Neural crest cell (in vitro differentiated cells): ENCODE measurements at regions not wholly inside any gene's neighbourhood (a gene's known extent, or its start where the extent isn't known, plus 50 kb on each side); places are given as distances from the start of the nearest gene placed in this dataset.
A peak's percentile ranks its signal among the peaks of the same experiment; 100 is the strongest.

Experiments used
- DNase-seq: peaks from one replicate; pipeline ENCODE4 v3.0.0; 2021; ENCODE audit warnings: low read depth, mixed read lengths, low spot score
- H3K27ac Mint-ChIP-seq: one replicate; pipeline ENCODE4 v1.8.0; 2021; ENCODE audit warnings: mild to moderate bottlenecking, mixed read lengths; ENCODE audit not compliant: unreplicated experiment
- H3K27me3 Mint-ChIP-seq: 2 replicates; pipeline ENCODE4 v1.8.0; 2021; ENCODE audit warnings: low read depth, mild to moderate bottlenecking, mixed read lengths
- H3K36me3 Mint-ChIP-seq: 2 replicates; pipeline ENCODE4 v1.8.0; 2021; ENCODE audit warnings: low read depth, mild to moderate bottlenecking, mixed read lengths
- H3K4me1 Mint-ChIP-seq: 2 replicates; pipeline ENCODE4 v1.8.0; 2021; ENCODE audit warnings: mixed read lengths
- H3K4me3 Mint-ChIP-seq: one replicate; pipeline ENCODE4 v1.8.0; 2021; ENCODE audit warnings: mild to moderate bottlenecking, mixed read lengths
- H3K9me3 Mint-ChIP-seq: 2 replicates; pipeline ENCODE4 v1.8.0; 2021; ENCODE audit warnings: mixed read lengths
- TF ChIP-seq, protein P1 (sequence below): fragments of 200-600 bp; sonication (generic); conservative IDR thresholded peaks from 2 replicates; pipeline ENCODE4 v1.5.0; 2021; ENCODE audit warnings: antibody characterized with exemption, mild to moderate bottlenecking

- TF ChIP-seq, protein P1, sequence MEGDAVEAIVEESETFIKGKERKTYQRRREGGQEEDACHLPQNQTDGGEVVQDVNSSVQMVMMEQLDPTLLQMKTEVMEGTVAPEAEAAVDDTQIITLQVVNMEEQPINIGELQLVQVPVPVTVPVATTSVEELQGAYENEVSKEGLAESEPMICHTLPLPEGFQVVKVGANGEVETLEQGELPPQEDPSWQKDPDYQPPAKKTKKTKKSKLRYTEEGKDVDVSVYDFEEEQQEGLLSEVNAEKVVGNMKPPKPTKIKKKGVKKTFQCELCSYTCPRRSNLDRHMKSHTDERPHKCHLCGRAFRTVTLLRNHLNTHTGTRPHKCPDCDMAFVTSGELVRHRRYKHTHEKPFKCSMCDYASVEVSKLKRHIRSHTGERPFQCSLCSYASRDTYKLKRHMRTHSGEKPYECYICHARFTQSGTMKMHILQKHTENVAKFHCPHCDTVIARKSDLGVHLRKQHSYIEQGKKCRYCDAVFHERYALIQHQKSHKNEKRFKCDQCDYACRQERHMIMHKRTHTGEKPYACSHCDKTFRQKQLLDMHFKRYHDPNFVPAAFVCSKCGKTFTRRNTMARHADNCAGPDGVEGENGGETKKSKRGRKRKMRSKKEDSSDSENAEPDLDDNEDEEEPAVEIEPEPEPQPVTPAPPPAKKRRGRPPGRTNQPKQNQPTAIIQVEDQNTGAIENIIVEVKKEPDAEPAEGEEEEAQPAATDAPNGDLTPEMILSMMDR = no peak
- H3K27me3 Mint-ChIP-seq = peaks cover 7% of the 10 kb centered on the region
- DNase-seq = no peak
- H3K27ac Mint-ChIP-seq = no peak overlapping the region
- no peak overlapping the region for H3K4me3 Mint-ChIP-seq
- no peaks in the 10 kb centered on the region for H3K9me3 Mint-ChIP-seq
- H3K36me3 Mint-ChIP-seq = no peaks in the 10 kb centered on the region
- peaks cover 6% of the 10 kb centered on the region for H3K4me1 Mint-ChIP-seq
Measured at GRCh38 chr22:35204807-35205775, 52.2 kb upstream of the HMGXB4 start.

GRCh38 chr22:35205961-35206360 lies 51.3 kb upstream of the HMGXB4 start:
- DNase-seq = no peak
- no peak overlapping the region for H3K4me3 Mint-ChIP-seq
- no peaks in the 10 kb centered on the region for H3K36me3 Mint-ChIP-seq
- TF ChIP-seq, protein P1 = no peak
- H3K4me1 Mint-ChIP-seq = peaks cover 6% of the 10 kb centered on the region
- no peaks in the 10 kb centered on the region for H3K9me3 Mint-ChIP-seq
- H3K27ac Mint-ChIP-seq = peak overlapping the region; percentile 52
- peaks cover 2% of the 10 kb centered on the region for H3K27me3 Mint-ChIP-seq

DNA sequence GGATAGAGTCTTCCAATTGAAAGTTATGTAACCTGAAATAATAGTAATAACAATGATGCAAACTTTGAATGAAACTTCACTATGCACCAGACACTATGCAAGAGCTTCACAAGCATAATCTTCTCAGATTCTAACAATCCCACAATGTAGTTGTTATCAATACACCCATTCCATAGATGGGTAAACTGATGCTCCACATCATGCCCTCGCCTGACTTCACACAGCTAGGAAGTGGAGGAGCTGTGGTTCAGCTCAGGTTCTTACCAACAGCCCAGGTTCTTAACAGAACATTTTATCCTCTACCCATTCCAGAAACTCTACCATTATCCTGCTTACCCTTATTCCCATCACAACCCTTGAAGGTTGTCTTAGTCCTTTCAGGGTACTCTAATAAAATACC lies 50.4 kb upstream of the HMGXB4 start:
- TF ChIP-seq, protein P1 = no peak
- Mint-ChIP-seq H3K4me1 (peaks cover 6% of the 10 kb centered on the region), H3K36me3 (no peaks in the 10 kb centered on the region), H3K9me3 (no peaks in the 10 kb centered on the region), H3K27ac (no peak overlapping the region), H3K27me3 (peaks cover 8% of the 10 kb centered on the region), H3K4me3 (no peak overlapping the region)
- DNase-seq = no peak
